ENCODE measurements at regions not wholly inside any gene's neighbourhood (a gene's known extent, or its start where the extent isn't known, plus 50 kb on each side); places are given as distances from the start of the nearest gene placed in this dataset.
"Not testable (repeated sequence)": the region's sequence is repeated elsewhere in the genome, so short reads cannot be mapped to it uniquely, and the experiment has no call there.

DNA sequence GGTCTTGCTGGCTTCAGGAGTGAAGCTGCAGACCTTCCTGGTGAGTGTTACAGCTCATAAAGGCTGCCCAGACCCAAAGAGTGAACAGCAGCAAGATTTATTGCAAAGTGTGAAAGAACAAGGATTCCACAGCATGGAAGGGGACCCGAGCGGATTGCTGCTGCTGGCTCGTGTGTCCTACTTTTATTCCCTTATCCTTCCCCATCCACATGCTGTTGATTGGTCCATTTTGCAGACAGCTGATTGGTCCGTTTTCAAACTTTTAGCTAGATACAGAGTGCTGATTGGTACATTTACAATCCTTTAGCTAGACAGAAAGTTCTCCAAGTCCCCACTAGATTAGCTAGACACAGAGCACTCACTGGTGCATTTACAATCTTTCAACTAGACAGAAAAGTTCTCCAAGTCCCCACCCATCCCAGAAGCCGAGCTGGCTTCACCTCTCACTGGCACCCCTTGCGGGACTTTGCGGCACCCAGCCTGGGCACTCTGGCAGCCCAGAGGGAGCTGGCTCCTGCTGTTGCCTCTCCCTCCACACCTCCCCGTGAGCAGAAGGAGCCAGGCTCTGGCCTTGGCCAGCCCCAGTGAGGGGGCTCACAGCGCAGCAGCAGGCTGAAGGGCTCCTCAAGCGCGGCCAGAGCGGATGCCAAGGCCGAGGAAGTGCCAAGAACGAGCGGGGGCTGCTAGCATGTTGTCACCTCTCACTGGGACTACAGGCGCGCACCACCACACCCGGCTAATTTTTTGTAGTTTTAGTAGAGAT, 369.6 kb upstream of the POT1 start:
- FAIRE-seq, result no peak
- DNase-seq (ENCODE audit: insufficient read length, low spot score), result no peak

DNA sequence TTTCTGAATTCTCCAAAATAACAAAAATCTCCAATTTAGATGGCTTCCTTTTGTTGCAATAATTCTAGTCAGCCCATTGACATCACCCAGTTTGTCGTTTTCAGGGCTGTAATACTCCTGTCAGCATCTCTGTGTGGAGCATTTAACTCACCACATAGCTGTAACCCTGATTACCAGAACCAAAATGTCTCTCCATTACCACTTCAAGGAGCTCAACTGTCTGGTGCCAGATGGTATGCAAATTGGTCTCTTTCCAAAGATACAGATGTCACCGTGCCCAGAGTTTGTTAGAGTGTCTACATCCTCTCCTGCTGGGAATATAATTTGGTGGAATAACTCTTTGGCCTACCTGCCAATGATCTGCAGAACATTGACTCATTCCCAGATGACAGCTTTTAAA, 350.3 kb upstream of the POT1 start:
- no peak for FAIRE-seq
- DNase-seq (ENCODE audit: insufficient read length, low spot score), result no peak

DNA sequence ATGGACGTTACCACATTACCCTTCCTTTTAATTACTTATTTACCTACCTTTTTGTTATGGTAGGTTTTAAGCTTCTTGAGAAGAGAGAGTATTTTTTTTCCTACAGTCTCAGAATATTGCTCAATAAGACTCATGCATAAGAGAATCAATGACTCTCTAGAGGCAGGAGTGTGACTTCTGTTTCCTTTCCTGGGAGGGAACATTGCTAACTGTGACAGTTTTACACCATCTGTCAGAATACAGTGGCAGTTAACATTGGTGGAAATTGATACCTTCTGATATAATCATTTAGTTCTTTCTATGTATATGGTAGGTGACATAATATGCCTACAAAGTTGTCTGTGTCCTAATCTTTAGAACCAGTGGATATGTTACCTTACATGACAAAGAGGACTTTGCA, 348.7 kb upstream of the POT1 start:
- FAIRE-seq, result no peak
- DNase-seq (ENCODE audit: insufficient read length, low spot score), result no peak

DNA sequence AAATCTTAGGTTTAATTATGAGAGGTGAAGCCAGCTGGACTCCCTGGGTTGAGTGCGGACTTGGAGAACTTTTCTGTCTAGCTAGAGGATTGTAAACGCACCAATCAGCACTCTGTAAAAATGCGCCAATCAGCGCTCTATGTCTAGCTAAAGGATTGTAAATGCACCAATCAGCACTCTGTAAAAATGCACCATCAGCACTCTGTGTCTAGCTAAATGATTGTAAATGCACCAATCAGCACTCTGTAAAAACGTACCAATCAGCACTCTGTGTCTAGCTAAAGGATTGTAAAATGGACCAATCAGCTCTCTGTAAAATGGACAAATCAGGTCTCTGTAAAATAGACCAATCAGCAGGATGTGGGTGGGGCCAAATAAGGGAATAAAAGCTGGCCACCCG, 345.1 kb upstream of the POT1 start:
- not testable (repeated sequence) for FAIRE-seq

DNA sequence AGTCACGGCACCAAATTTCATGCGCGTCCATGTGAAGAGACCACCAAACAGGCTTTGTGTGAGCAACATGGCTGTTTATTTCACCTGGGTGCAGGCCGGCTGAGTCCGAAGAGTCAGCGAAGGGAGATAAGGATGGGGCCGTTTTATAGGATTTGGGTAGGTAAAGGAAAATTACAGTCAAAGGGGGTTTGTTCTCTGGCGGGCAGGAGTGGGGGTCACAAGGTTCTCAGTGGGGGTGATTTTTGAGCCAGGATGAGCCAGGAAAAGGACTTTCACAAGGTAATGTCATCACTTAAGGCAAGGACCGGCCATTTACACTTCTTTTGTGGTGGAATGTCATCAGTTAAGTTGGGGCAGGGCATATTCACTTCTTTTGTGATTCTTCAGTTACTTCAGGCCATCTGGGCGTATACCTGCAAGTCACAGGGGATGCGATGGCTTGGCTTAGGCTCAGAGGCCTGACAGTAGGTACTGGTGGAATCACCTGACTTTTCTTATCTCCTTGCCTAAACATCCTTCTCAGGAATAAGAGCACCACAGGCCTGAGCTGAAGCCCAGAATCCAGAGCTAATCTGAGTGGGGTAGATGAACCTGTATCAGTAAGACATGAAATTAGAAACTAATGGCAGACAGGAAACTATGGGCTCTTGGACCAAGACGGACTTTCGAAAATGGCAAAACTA, 334.7 kb upstream of the POT1 start:
- FAIRE-seq; DNase-seq (ENCODE audit: insufficient read length, low spot score): not testable (repeated sequence)

More for the DNA sequence above, 345.1 kb upstream of the POT1 start:
- not testable (repeated sequence) for DNase-seq (ENCODE audit: insufficient read length, low spot score)

DNA sequence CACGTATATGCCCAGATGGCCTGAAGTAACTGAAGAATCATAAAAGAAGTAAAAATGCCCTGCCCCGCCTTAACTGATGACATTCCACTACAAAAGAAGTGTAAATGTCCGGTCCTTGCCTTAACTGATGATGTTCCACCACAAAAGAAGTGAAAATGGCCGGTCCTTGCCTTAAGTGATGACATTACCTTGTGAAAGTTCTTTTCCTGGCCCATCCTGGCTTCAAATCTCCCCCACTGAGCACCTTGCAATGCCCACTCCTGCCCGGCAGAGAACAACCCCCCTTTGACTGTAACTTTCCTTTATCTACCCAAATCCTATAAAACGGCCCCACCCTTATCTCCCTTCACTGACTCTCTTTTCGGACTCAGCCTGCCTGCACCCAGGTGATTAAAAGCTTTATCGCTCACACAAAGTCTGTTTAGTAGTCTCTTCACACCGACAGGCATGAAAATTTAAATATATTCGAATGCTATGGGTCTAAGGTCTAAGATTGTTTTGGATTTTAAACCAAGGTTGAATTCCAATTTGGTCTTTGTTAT, 329.3 kb upstream of the POT1 start:
- not testable (repeated sequence) for DNase-seq (ENCODE audit: insufficient read length, low spot score); FAIRE-seq

DNA sequence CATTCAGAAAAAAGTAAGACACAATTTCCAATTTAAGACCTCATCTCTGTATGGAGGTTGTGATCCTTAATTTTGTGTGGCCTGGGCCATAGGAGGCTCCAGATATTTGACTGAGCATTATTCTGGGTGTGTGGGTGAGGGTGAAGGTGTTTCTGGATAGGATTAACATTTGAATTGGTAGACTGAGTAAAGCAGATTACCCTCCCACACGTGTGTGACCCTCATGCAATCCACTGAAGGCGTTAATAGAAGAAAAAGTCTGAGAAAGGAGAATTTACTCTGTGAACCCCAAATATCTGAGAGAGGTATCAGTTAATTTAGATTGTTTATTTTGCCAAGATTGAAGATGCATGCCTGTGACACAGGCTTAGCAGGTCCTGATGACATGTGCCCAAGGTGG, 328.0 kb upstream of the POT1 start:
- DNase-seq (ENCODE audit: insufficient read length, low spot score) (no peak), FAIRE-seq (no peak)

DNA sequence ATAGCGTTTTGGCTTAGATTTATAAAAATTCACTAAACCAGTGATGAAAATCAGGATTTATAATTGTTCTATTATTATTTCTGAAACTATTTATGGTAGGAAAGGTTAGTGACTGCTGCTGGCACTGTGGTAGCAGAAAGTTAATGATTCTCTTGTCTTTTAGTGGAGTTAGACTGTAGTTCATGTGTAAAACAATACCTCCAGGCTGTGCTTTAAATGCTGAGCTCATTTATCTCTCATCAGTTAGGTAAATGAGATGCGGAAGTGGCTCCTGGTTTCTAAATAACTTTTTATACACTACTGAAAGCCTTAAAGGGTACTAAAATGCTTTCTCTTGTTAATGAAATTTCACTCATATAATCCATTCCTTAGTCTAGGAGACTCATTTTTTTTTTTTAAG, 326.8 kb upstream of the POT1 start:
- DNase-seq (ENCODE audit: insufficient read length, low spot score), result no peak

DNA sequence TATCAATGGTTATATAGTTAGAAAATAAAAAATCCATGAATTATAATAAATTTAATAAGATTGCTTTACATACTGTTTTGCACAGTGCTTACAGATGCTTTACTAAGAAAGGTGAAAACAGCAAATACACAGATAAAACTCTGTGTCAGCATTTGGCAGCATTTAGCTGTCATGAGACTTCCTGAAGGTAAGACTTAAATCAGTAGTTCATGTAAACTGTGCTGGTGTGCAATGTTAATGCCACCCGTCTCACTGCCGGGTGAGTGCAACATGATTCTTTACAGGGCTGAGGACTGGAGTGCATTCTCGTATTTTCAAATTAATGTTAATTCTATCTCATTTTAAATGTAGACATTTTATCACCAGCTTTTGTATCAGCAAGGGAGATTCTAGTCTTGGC, 326.2 kb upstream of the POT1 start:
- FAIRE-seq (no peak), DNase-seq (ENCODE audit: insufficient read length, low spot score) (no peak)

More for the DNA sequence above, 326.8 kb upstream of the POT1 start:
- FAIRE-seq, result no peak

DNA sequence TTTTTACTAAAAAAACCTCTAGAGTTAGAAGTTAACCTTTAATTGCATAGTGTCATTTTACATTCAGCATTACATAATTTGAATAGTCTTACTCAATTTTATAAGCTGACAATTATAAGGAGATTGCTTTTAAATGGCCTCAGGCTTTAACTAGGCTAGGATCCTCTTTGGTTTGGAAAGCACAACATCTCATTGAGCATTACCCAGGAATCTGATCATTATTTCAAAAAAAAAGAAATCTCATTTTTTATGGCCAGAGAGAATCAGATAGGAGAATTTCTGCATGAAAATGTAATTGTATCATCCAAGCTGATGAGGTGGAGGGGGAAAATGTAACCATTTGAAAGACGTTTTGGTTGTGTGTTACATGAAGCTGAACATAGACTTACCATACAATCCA, 324.9 kb upstream of the POT1 start:
- DNase-seq (ENCODE audit: insufficient read length, low spot score) (no peak), FAIRE-seq (no peak)

DNA sequence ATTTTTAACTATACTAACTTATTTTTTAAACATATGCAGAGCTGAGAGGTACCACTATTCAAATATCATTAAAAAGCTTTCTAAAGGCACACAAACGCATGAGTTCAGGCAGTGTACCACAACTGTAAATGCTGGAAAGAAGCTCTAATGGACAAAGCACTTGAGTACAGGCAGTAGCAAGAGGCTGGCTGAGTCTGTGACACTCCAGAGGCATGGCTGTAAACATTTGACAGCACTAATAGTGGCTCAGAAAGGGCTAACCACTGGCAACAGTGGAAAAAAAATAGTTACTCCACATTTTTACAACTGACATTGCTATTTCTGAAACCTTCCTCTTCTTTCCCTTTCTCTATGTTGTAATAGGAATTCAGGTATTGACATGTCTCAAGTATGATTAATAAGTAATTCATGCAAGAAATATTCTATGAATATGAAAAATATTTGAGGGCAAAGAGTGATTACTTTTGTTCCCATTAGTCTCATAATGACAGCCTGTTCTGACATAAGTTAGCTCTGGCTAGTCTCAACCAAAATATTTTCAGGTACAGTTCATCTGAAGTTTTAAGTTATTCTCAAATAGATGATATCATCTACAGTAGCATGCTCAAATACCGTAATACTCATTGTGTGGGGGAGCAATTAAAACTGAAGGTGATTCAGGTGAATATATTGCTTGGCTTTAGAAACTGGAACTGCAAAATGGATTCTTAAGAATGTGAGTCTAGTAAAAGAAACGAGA, 324.0 kb upstream of the POT1 start:
- DNase-seq (ENCODE audit: insufficient read length, low spot score) (no peak), FAIRE-seq (no peak)

DNA sequence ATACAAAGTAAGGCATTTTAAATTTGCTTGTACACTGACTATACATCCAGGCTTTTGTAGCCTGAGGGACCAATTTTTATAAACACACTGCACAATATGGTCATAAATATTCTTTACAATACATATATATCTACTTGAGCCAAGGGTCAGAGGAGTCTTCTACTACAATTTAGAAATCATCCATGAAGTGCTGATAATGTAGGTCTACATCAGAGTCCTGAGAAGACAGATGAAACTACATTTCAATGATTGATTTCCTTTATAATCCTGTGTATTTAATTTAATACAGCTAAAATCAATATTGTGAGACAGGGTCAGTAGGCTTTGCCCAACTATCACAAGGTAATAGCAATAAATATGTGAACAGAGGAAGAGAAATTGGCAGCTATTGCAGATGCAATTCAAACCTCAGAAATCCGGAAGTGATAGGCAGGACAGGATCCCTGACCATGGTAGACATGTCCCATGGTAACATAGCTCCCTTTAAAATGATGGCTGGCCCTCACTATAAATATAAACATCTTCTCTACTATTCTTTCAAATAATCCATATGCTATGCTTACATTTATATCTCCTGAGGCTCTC, 318.0 kb upstream of the POT1 start:
- FAIRE-seq, result no peak

DNA sequence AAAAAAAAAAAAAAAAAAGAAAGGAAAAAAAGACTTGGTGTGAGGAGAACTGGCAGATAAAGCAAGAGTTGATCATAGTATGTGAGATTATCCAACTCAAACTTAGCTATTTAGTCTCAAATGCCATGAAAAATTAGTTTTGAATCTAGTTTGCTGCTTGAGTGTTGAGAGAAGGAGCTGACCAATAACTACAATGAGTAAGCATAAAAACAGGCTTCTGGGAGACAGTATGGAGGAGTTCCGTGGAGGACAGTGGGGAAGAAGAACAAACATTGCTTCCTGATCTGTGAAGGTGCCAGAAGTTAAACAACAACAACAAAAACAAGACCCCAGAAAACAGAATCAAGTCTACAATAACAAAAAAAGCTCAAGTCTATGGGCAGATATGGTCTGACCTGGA, 317.1 kb upstream of the POT1 start:
- FAIRE-seq (no peak), DNase-seq (ENCODE audit: insufficient read length, low spot score) (no peak)

More for the DNA sequence above, 318.0 kb upstream of the POT1 start:
- DNase-seq (ENCODE audit: insufficient read length, low spot score), result no peak

DNA sequence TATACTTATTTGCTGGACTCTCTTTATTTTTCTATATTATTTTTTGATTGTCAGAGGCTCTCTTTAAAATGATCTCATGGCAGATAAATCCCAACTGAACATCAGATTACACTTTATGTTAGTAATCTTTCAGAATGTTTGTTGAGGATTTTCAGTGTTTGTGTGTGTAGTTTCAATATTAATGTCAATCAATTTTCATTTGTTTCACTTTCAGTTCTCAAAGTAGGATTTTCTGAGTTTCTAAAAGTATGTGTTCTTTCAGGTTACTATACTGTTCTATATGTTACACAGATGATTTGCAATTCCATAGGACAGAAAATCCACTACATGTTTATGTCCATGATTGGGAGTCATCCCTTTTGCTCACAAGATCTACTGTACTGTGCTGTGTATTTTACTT, 311.9 kb upstream of the POT1 start:
- FAIRE-seq, result no peak
- no peak for DNase-seq (ENCODE audit: insufficient read length, low spot score)

DNA sequence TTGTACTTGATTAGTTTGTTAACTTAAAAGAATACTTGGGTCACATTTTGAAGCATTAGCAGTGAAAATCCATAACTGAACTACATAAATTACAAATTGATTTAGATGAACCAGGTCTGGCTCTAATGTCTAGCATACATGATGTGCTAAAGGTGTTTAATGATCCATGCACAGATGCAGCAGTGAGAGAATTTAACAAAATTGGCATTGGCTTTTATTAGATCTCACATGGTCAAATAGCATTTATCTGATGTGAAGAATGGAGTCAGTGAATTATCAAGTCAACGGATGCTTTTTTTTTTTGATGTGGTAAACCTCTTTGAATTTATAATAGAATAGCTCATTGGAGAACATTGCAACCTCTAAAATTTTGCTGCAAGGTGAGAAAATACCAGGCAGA, 293.0 kb upstream of the POT1 start:
- DNase-seq (ENCODE audit: insufficient read length, low spot score) (no peak), FAIRE-seq (no peak)

DNA sequence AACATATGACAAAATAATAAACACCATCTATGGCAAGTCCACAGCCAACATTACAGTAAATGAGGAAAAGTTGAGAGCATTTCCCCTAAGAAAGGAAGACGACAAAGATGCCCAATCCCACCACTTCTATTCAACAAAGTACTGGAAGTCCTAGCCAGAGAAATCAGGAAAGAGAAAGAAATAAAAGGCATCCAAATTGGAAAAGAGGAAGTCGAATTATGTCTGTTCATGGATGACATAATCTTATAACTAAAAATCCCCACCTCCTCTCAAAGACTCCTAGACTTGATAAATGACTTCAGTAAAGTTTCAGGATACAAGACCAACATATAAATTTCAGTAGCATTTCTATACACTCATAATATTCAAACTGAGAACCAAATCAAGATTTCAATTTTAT, 288.5 kb upstream of the POT1 start:
- FAIRE-seq, result no peak
- DNase-seq (ENCODE audit: insufficient read length, low spot score), result no peak

DNA sequence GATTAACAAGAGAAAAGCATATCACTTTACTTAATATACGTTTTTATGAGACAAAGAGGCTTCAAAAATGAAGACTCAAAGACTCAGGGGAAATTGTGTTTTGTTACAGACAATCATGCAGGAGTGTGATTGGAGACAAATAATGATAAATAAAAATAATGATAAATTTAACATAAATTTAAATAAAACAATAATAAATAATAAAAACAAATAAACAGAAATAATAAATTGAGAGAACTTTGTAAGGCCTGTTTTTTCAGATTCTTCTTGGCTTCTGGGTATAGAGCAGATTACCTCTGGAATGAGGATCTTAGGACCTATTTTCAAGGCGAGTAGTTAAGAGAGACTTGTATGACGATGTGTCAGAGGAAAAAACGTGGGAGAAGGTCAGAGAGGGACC, 271.4 kb upstream of the POT1 start:
- DNase-seq (ENCODE audit: insufficient read length, low spot score) (no peak), FAIRE-seq (no peak)

DNA sequence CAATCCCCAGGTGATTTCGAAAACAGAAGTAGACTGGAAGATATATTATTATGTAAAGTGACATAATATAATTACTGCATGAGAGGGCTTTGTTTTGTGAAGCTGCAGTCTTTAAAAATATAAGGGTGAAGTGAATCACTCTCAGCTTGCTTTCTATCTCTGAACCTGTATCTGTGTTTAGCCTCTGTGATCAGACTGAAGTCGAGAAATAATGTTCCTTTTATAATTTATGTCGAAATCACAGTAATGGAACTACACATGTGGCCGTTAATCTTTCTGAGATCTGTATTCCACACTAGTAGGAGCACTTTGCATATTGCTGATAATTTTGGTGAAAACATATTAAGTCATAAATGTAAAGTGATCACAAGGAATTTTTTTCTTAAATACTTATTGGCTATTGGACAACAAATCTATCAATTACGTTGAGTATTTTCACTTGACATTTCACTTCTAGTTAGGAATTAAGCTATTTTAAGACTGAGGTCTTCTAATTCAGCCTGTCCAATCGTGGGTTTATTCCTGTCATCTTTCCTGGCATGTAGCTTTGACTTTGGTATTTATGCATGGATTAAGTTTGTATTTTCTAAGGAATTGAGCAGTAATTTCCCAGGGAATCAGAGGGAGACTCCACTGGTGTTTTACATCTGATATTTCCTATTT, 268.2 kb upstream of the POT1 start:
- no peak for FAIRE-seq
- DNase-seq (ENCODE audit: insufficient read length, low spot score), result no peak

DNA sequence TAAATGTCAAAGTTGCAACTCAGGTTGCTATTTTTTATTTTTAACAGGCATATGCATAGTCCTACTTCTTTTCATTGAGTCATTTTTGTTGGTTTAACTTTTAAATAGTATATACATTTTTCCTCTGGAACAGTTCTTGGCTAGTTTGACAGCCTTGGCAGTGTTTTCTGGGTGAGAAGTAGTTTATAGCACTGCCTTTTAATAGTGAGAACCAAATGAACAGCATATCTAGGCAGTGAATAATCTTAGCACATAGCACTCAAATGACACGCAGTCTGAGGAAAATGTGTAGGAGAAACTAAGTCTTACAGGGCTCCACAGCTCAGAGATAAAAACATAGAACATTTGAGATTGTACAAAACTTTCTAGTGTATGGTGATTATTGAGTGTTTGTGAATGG, 265.5 kb upstream of the POT1 start:
- no peak for DNase-seq (ENCODE audit: insufficient read length, low spot score)

DNA sequence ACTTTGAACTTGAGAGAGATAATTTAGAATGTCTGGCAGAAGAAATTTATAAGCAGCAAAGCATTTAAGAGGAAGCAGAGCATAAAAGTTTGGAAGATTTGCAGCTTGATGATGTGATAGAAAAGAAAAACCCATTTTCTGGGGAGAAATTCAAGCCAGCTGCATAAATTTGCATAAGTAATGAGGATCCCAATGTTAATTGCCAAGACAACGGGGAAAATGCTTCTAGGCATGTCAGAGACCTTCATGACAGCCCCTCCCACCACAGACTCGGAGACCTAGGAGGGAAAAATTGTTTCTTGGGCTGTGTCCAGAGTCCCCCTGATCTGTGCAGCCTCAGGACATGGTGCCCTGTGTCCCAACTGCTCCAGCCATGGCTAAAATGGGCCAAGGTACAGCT, 263.6 kb upstream of the POT1 start:
- DNase-seq (ENCODE audit: insufficient read length, low spot score) (no peak), FAIRE-seq (no peak)

More for the DNA sequence above, 265.5 kb upstream of the POT1 start:
- no peak for FAIRE-seq
